CD4-positive, CD25-positive, alpha-beta regulatory T cell (primary cell): ENCODE measurements at regions not wholly inside any gene's neighbourhood (a gene's known extent, or its start where the extent isn't known, plus 50 kb on each side); places are given as distances from the start of the nearest gene placed in this dataset.

Experiments
- ATAC-seq, 2 donors: fragments of 150-1000 bp; cut with Tn5 transposase; one replicate each; pipeline ENCODE4 v1.10.0; 2021; ENCODE audit warnings: low read depth in 2 of 2, moderate number of reproducible peaks in 2 of 2, moderate library complexity in 1 of 2
- DNase-seq, 3 donors: peaks; one replicate each; pipeline versions ENCODE4 v3.0.0 to v3.0.0-alpha.2; 2012 to 2022; ENCODE audit warnings: mixed read lengths in 1 of 3
- H3K27ac ChIP-seq: one replicate; pipeline ENCODE4 v1.7.0; 2013; ENCODE audit warnings: mild to moderate bottlenecking, low read length; ENCODE audit not compliant: insufficient read depth, poor library complexity, severe bottlenecking
- H3K27me3 ChIP-seq: one replicate; pipeline ENCODE4 v1.7.0; 2013; ENCODE audit warnings: low read length; ENCODE audit not compliant: control insufficient read depth, insufficient read depth
- H3K36me3 ChIP-seq: one replicate; pipeline ENCODE4 v1.7.0; 2013; ENCODE audit warnings: mild to moderate bottlenecking, low read length, moderate library complexity; ENCODE audit not compliant: control insufficient read depth, insufficient read depth
- H3K4me1 ChIP-seq: 2 replicates; pipeline ENCODE4 v1.7.0; 2013; ENCODE audit warnings: mild to moderate bottlenecking, low read length; ENCODE audit not compliant: insufficient read depth, control insufficient read depth, poor library complexity, severe bottlenecking
- H3K4me3 ChIP-seq: one replicate; pipeline ENCODE4 v1.7.0; 2013; ENCODE audit warnings: low read depth, mild to moderate bottlenecking, low read length, moderate library complexity
- H3K9me3 ChIP-seq, 2 experiments: 1 replicate in 1 of 2; 2 replicates in 1 of 2; pipeline ENCODE4 v1.7.0; 2013; ENCODE audit warnings: low read length in 2 of 2, mild to moderate bottlenecking in 1 of 2, moderate library complexity in 1 of 2; ENCODE audit not compliant: control insufficient read depth in 2 of 2
- H3K27ac Mint-ChIP-seq, 3 donors: one replicate each; pipeline ENCODE4 v1.8.0; 2020 to 2022; ENCODE audit warnings: mild to moderate bottlenecking in 3 of 3, mixed read lengths in 3 of 3, moderate library complexity in 2 of 3
- H3K27me3 Mint-ChIP-seq: one replicate; pipeline ENCODE4 v1.8.0; 2022; ENCODE audit warnings: mild to moderate bottlenecking, mixed read lengths
- H3K36me3 Mint-ChIP-seq: one replicate; pipeline ENCODE4 v1.8.0; 2020; ENCODE audit warnings: mixed read lengths
- H3K4me1 Mint-ChIP-seq, 4 donors: one replicate each; pipeline ENCODE4 v1.8.0; 2020 to 2022; ENCODE audit warnings: mixed read lengths in 4 of 4, mild to moderate bottlenecking in 1 of 4
- H3K4me3 Mint-ChIP-seq, 4 donors: one replicate each; pipeline ENCODE4 v1.8.0; 2020 to 2022; ENCODE audit warnings: mild to moderate bottlenecking in 4 of 4, mixed read lengths in 4 of 4, moderate library complexity in 3 of 4
- H3K9me3 Mint-ChIP-seq, 7 donors: one replicate each; pipeline ENCODE4 v1.8.0; 2020 to 2022; ENCODE audit warnings: mixed read lengths in 7 of 7, mild to moderate bottlenecking in 3 of 7, moderate library complexity in 2 of 7

DNA sequence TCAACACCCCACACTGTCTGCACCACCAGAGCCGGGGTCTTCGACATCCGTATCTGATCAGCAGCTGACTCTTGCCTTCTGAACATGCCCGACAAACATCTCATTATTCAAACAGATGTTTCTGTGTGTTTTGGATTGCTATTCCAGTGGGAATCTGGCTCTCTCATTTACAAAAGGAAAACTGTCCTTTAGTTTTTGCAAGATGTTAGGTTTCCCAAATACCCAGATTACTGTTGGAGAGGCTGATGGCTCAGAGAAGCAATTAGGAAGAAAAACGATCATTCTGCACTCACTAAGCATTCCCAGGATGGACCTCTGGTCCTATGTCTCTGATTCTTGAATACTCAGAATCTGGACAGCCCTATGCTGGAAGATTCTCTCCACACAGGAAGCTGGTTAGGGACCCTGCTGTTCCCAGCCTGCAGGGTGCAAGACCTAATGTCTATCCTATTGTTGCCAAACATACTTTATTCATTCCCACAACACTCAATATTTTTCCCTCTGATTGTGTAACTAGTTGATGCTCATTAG is 532.9 kb downstream of the CDH26 start:
- Mint-ChIP-seq H3K4me3 (no peak overlapping the region), H3K9me3 (peaks cover 0 to 1% (median 0%) of the 10 kb centered on the region in 7 donors), H3K36me3 (no peaks in the 10 kb centered on the region), H3K27ac (no peak overlapping the region), H3K4me1 (no peaks in the 10 kb centered on the region), H3K27me3 (peaks cover 4% of the 10 kb centered on the region)
- Histone ChIP-seq H3K27ac (no peak overlapping the region), H3K36me3 (no peaks in the 10 kb centered on the region), H3K4me1 (no peaks in the 10 kb centered on the region), H3K4me3 (no peak overlapping the region), H3K9me3 (no peaks in the 10 kb centered on the region), H3K27me3 (no peaks in the 10 kb centered on the region)
- ATAC-seq, result no peak
- DNase-seq, result no peak

GRCh38 chr20:60494476-60494875 is 536.3 kb downstream of the CDH26 start:
- H3K9me3 Mint-ChIP-seq, result peaks cover 0 to 1% (median 0%) of the 10 kb centered on the region in 7 donors
- no peaks in the 10 kb centered on the region for H3K36me3 Mint-ChIP-seq
- ATAC-seq (no peak), DNase-seq (no peak)
- no peaks in the 10 kb centered on the region for H3K4me1 Mint-ChIP-seq
- H3K4me3 Mint-ChIP-seq, result no peak overlapping the region
- no peaks in the 10 kb centered on the region for H3K36me3 ChIP-seq
- no peak overlapping the region for H3K4me3 ChIP-seq
- H3K27me3 ChIP-seq, result no peaks in the 10 kb centered on the region
- no peaks in the 10 kb centered on the region for H3K4me1 ChIP-seq
- H3K27me3 Mint-ChIP-seq, result no peaks in the 10 kb centered on the region
- H3K27ac ChIP-seq, result no peak overlapping the region
- H3K9me3 ChIP-seq, result no peaks in the 10 kb centered on the region
- H3K27ac Mint-ChIP-seq, result no peak overlapping the region

DNA sequence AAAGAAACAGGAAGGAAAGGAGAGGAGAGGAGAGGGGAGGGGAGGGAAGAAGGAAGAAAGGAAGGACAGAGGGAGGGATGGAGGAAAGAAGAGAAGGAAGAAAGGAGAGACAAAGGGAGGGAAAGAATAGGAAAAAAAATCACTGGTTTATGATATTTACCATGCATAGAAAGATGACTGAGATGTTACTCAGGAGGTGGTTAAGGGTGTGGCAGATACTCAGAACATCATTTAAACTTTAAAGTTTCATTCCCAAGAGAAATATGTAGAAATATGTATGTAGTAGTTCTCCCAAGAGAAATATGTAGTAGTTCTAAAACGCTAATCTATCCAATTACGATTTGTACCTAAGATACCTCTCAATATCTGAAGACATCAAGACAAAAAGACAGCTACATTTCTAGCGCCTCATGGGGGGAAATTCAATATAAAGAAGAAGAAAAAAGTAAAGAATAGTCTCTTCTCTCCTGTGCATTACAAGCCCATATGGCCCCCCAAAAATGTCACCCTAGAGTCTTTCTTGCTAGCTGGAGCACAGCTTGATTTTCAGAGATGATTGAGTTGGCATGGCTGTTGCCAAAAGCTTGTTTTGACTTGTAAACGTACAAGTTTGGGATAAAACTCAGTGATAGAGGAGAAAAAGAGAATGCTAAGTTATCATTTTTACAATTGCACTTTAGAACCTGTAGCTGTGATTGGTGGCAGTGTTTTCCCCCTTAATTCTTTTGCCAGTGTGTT is 539.2 kb downstream of the CDH26 start:
- peaks cover 0 to 7% (median 0%) of the 10 kb centered on the region in 7 donors for H3K9me3 Mint-ChIP-seq
- no peaks in the 10 kb centered on the region for H3K4me1 ChIP-seq
- no peaks in the 10 kb centered on the region for H3K36me3 ChIP-seq
- no peak overlapping the region for H3K27ac ChIP-seq
- no peaks in the 10 kb centered on the region for H3K36me3 Mint-ChIP-seq
- H3K27ac Mint-ChIP-seq, result no peak overlapping the region
- H3K9me3 ChIP-seq, result no peaks in the 10 kb centered on the region
- no peaks in the 10 kb centered on the region for H3K27me3 ChIP-seq
- H3K4me3 ChIP-seq, result no peak overlapping the region
- no peaks in the 10 kb centered on the region for H3K4me1 Mint-ChIP-seq
- no peak overlapping the region for H3K4me3 Mint-ChIP-seq
- ATAC-seq, result no peak
- no peaks in the 10 kb centered on the region for H3K27me3 Mint-ChIP-seq
- no peak for DNase-seq

GRCh38 chr20:60500038-60500701 is 541.9 kb downstream of the CDH26 start:
- Mint-ChIP-seq H3K4me1 (no peaks in the 10 kb centered on the region), H3K27ac (no peak overlapping the region), H3K4me3 (no peak overlapping the region), H3K27me3 (no peaks in the 10 kb centered on the region), H3K36me3 (no peaks in the 10 kb centered on the region), H3K9me3 (peaks cover 0 to 7% (median 0%) of the 10 kb centered on the region in 7 donors)
- no peak overlapping the region for H3K27ac ChIP-seq
- H3K27me3 ChIP-seq, result peaks cover under 1% of the 10 kb centered on the region
- H3K4me3 ChIP-seq, result no peak overlapping the region
- DNase-seq, result no peak
- no peaks in the 10 kb centered on the region for H3K4me1 ChIP-seq
- no peak for ATAC-seq
- no peaks in the 10 kb centered on the region for H3K9me3 ChIP-seq
- no peaks in the 10 kb centered on the region for H3K36me3 ChIP-seq

DNA sequence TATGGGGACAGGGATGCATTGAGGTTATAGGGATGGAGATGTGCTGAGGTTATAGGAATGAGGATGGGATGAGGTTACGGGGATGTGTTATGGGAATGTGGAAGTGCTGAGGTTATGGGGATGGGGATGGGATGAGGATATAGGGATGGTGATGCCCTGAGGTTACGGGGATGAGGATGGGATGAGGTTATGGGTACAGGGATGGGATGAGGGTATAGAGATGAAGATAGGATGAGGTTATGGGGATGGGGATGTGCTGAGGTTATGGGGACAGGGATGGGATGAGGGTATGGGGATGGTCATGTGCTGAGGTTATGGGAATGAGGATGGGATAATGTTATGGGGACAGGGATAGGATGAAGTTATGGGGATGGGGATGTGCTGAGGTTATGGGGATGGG is 542.8 kb downstream of the CDH26 start:
- Mint-ChIP-seq H3K4me3 (no peak overlapping the region), H3K4me1 (no peaks in the 10 kb centered on the region), H3K9me3 (peaks cover 0 to 7% (median 0%) of the 10 kb centered on the region in 7 donors), H3K36me3 (no peaks in the 10 kb centered on the region), H3K27me3 (no peaks in the 10 kb centered on the region), H3K27ac (no peak overlapping the region)
- ATAC-seq (no peak), DNase-seq (no peak)
- H3K4me1 ChIP-seq, result no peaks in the 10 kb centered on the region
- H3K36me3 ChIP-seq, result no peaks in the 10 kb centered on the region
- no peaks in the 10 kb centered on the region for H3K9me3 ChIP-seq
- peaks cover 2% of the 10 kb centered on the region for H3K27me3 ChIP-seq
- H3K4me3 ChIP-seq, result no peak overlapping the region
- no peak overlapping the region for H3K27ac ChIP-seq

DNA sequence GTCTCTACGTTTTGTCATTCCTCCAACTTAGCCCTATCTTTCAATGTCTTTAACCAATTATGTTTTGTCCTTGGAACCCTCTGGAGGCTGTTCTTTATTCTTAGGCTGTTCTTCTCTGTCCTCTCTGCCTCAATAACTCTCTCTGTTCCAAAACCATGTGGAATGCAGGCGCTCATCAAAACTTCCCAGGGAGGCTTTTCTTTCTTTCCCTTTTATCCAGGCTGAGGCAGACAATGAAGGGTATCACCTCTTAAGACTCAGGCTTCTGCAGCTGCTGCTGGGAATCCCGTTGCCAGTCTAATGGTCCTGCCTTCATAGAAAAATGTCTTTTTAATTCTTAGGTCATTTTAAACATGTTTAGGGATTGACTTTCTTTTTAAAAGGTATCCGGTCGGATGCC is 544.7 kb downstream of the CDH26 start:
- H3K27me3 ChIP-seq, result peaks cover 2% of the 10 kb centered on the region
- H3K9me3 ChIP-seq, result no peaks in the 10 kb centered on the region
- no peaks in the 10 kb centered on the region for H3K27me3 Mint-ChIP-seq
- no peaks in the 10 kb centered on the region for H3K36me3 Mint-ChIP-seq
- ATAC-seq (no peak), DNase-seq (no peak)
- H3K4me3 ChIP-seq, result no peak overlapping the region
- H3K36me3 ChIP-seq, result no peaks in the 10 kb centered on the region
- H3K4me1 Mint-ChIP-seq, result no peaks in the 10 kb centered on the region
- H3K4me1 ChIP-seq, result no peaks in the 10 kb centered on the region
- H3K4me3 Mint-ChIP-seq, result no peak overlapping the region
- no peak overlapping the region for H3K27ac ChIP-seq
- H3K9me3 Mint-ChIP-seq, result peaks cover 0 to 9% (median 0%) of the 10 kb centered on the region in 7 donors
- H3K27ac Mint-ChIP-seq, result no peak overlapping the region

GRCh38 chr20:60505423-60505822 is 547.2 kb downstream of the CDH26 start:
- Mint-ChIP-seq H3K4me1 (no peaks in the 10 kb centered on the region), H3K36me3 (no peaks in the 10 kb centered on the region), H3K27me3 (peaks cover 10% of the 10 kb centered on the region), H3K27ac (no peak overlapping the region), H3K4me3 (no peak overlapping the region), H3K9me3 (peaks cover 0 to 7% (median 0%) of the 10 kb centered on the region in 7 donors)
- no peaks in the 10 kb centered on the region for H3K9me3 ChIP-seq
- H3K27ac ChIP-seq, result no peak overlapping the region
- no peaks in the 10 kb centered on the region for H3K4me1 ChIP-seq
- DNase-seq (no peak), ATAC-seq (no peak)
- no peak overlapping the region for H3K4me3 ChIP-seq
- peaks cover 2% of the 10 kb centered on the region for H3K27me3 ChIP-seq
- H3K36me3 ChIP-seq, result no peaks in the 10 kb centered on the region
